ENCODE measurements at regions not wholly inside any gene's neighbourhood (a gene's known extent, or its start where the extent isn't known, plus 50 kb on each side); places are given as distances from the start of the nearest gene placed in this dataset.

DNA sequence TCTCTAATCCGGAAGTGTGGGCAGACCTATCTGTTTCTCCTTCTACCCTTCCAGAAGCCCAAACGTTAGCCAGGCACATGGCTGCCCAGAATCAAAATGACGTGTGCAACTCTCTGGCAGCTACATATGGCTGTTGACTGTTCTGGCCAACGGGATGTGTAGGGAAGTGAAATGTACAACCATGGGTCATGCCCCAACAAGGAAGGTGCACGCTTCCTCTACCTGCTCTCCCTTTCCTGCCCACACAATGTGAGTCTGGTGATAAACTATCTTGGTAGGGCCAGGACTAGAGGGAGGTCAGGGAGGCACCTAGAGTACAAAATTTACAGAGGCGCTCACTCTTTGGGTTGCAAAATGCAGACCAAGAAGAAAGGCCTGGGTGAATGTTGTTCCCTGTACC is 495.9 kb upstream of the PROK2 start:
- Histone ChIP-seq H3K4me2 (no peak overlapping the region), H3K27ac (no peak overlapping the region), H3K9me3 (peaks cover 17% of the 10 kb centered on the region; the same call in 1 of the 2 replicates), H3K36me3 (no peaks in the 10 kb centered on the region), H3K27me3 (peaks cover 2% of the 10 kb centered on the region; the same call in 1 of the 2 replicates), H3K9ac (no peak overlapping the region), H3K4me1 (peaks cover 15% of the 10 kb centered on the region), H3K4me3 (no peak overlapping the region), H4K20me1 (0 out of 2 replicates have a peak, but pooled peaks cover 4% of the 10 kb centered on the region)
- no peak for TF ChIP-seq Cebpa-rat (IDR thresholded peaks at IDR 0.05)

DNA sequence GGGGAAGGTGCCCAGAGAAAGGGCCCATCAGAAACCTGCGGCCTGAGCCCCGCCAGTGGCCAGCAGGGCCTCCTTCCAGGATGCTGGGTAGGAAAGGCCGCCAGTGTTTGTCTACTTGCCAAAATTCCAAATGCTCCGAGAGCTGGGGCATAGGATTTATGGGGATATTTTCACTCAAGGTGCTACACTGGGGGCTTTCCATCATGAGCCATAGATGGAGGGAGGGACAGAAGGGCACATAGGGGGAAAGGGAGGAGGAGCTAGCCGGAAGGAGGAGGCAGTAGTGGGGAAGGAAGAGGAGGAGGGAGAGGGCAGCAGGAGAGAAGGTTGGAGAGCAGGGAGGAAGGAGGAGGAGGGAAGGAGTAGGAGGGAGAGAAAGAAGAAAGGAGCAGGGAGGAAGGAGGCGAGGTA is 494.7 kb upstream of the PROK2 start:
- peaks cover 28% of the 10 kb centered on the region for H3K4me1 ChIP-seq
- H3K27me3 ChIP-seq = peaks cover 4% of the 10 kb centered on the region; the same call in 1 of the 2 replicates
- TF ChIP-seq Cebpa-rat (IDR thresholded peaks at IDR 0.05) = no peak
- H3K4me2 ChIP-seq = no peak overlapping the region
- peaks cover 16% of the 10 kb centered on the region for H4K20me1 ChIP-seq
- no peak overlapping the region for H3K9ac ChIP-seq
- no peak overlapping the region for H3K4me3 ChIP-seq
- no peaks in the 10 kb centered on the region for H3K36me3 ChIP-seq
- H3K27ac ChIP-seq = no peak overlapping the region
- peaks cover 17% of the 10 kb centered on the region; the same call in 1 of the 2 replicates for H3K9me3 ChIP-seq

DNA sequence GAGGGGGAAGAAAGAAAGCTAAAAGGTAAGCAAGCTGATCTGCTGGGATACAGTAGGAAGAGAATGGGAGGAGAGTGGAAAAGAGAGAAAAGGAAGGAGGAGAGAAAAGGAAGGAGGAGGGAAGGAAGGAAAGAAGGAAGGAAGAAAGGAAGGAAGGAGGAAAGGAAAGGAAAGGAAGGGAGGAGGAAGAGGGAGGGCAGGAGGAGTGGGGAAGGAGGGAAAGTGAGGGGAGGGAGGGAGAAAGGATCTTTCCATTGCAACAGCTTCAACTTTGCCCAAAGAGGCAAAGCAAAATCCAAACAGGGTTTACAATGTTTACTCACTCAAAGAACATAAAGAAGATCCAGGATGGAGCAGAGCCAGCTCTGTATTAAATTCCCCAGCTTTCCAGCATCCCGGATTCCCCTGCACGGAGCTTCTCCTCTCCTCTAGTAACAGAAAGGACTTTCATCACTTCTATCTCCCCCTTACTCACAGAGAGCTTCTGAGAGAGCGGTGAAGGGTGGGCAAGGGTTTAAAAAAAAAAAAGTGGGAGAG is 494.2 kb upstream of the PROK2 start:
- H3K4me2 ChIP-seq = no peak overlapping the region
- no peak for TF ChIP-seq Cebpa-rat (IDR thresholded peaks at IDR 0.05)
- H3K9me3 ChIP-seq = peaks cover 17% of the 10 kb centered on the region; the same call in 1 of the 2 replicates
- peaks cover 33% of the 10 kb centered on the region for H3K4me1 ChIP-seq
- H3K9ac ChIP-seq = no peak overlapping the region
- no peak overlapping the region for H3K27ac ChIP-seq
- H4K20me1 ChIP-seq = peaks cover 21% of the 10 kb centered on the region
- no peak overlapping the region for H3K4me3 ChIP-seq
- no peaks in the 10 kb centered on the region for H3K36me3 ChIP-seq
- H3K27me3 ChIP-seq = peaks cover 4% of the 10 kb centered on the region; the same call in 1 of the 2 replicates

DNA sequence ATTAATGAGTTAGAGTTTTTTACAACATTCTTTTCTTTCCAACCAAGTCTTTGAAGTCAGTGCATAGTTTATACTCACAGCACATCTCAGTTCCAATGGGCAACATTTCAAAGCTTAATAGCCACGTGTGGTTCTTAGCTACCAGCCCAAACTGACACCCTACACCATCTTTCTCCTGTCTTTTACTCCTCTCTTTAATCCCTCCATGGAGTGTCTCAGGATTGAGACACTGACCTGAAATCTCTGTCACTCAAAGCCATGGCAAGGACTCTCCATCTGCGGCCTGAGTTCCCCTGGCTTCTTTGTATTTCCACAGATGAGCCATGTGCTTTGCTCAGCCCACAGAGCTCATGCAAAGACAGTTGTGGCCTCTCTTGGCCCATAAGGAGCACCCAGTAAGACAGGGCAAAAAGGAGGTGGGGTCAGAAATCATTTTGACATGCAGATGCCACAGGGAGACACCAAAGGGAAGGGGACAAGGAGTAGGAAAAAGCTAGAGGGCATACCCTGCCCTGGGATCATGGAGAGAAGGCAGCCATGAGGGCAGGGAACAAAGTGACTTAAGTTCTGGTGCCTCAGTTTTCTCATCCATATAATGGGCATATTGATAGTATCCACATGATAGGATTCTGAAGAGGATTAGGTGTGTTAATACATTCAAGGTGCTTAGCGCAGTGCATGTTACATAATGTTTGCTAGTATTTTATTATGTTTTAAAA is 493.6 kb upstream of the PROK2 start:
- Histone ChIP-seq H3K9ac (no peak overlapping the region), H3K4me2 (no peak overlapping the region)

DNA sequence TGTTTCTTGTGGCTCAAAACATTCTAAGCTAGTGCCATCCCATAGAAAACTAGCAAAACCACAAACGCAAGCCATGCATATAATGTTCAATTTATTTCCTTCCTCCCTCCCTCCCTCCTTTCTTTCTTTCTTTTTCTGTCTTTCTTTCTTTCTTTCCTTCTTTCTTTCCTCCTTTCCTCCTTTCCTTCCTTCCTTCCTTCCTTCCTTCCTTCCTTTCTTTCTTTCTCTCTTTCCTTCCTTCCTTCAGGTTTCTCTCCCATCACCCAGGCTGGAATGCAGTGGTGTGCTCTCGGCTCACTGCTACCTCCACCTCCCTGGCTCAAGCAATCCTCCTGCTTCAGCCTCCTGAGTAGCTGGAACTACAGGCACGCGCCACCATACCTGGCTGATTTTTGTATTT is 492.8 kb upstream of the PROK2 start:
- no peak overlapping the region for H3K4me3 ChIP-seq
- peaks cover 47% of the 10 kb centered on the region for H3K4me1 ChIP-seq
- H3K9ac ChIP-seq = no peak overlapping the region
- peaks cover 28% of the 10 kb centered on the region for H4K20me1 ChIP-seq
- no peak for TF ChIP-seq Cebpa-rat (IDR thresholded peaks at IDR 0.05)
- no peaks in the 10 kb centered on the region for H3K36me3 ChIP-seq
- H3K27ac ChIP-seq = no peak overlapping the region
- peaks cover 8% of the 10 kb centered on the region; the same call in 1 of the 2 replicates for H3K9me3 ChIP-seq
- H3K27me3 ChIP-seq = peaks cover 4% of the 10 kb centered on the region; the same call in 1 of the 2 replicates
- H3K4me2 ChIP-seq = peak overlapping the region; percentile 45

More for the DNA sequence above, 493.6 kb upstream of the PROK2 start:
- Histone ChIP-seq H4K20me1 (peaks cover 27% of the 10 kb centered on the region), H3K9me3 (peaks cover 16% of the 10 kb centered on the region; the same call in 1 of the 2 replicates), H3K36me3 (no peaks in the 10 kb centered on the region), H3K27me3 (peaks cover 4% of the 10 kb centered on the region; the same call in 1 of the 2 replicates), H3K4me3 (no peak overlapping the region), H3K27ac (no peak overlapping the region), H3K4me1 (peaks cover 39% of the 10 kb centered on the region)
- no peak for TF ChIP-seq Cebpa-rat (IDR thresholded peaks at IDR 0.05)

DNA sequence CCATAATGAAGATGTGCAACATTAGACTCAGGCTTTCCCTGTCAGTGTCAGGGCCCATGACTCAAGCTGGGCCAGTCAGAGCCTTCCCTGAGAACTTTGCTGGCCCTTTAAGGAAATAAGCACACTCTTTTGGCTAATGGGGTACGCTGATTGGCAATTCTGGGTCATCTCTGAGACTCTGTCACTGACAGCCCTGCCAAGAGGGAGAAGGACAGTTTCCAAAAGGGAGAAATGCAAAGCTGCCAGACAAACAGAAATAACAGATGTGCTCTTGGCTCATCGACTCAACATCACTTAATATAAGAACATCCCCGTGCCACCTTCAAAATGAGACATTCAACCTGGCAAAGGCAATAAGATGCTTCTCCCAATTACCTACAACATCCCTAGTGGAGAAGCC is 491.9 kb upstream of the PROK2 start:
- no peak for TF ChIP-seq Cebpa-rat (IDR thresholded peaks at IDR 0.05)
- Histone ChIP-seq H3K9me3 (0 out of 2 replicates have a peak, but pooled peaks cover 3% of the 10 kb centered on the region), H3K9ac (no peak overlapping the region), H3K4me2 (0 out of 2 replicates have a peak overlapping the region, but pooled peaks have one; percentile 45), H3K4me1 (peaks cover 54% of the 10 kb centered on the region), H3K4me3 (no peak overlapping the region), H3K27ac (no peak overlapping the region), H3K36me3 (no peaks in the 10 kb centered on the region), H3K27me3 (peaks cover 8% of the 10 kb centered on the region), H4K20me1 (peaks cover 28% of the 10 kb centered on the region)

DNA sequence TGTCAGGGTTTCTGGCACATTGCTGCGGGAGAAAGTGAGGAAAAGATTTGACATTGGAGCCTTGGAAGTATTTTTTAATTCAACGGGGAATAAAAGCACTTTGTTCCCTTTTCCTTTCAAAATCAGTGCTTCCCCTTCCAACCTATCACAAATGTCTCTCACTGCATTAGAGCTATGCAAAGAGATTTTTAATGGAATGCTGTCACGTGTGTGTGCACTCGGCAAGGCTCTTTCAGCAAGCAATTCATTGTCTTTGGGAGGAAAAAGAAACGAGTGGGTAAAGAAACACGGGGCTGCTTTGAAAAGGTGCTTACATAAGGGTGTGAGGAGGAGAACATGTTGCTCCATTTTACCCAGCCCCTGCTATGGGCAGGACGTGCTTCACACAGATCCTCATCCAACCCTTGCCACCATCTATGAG is 490.4 kb upstream of the PROK2 start:
- Histone ChIP-seq H3K27ac (no peak overlapping the region), H3K4me2 (peak overlapping the region; percentile 84), H3K36me3 (no peaks in the 10 kb centered on the region), H3K9me3 (no peaks in the 10 kb centered on the region), H4K20me1 (peaks cover 28% of the 10 kb centered on the region), H3K4me1 (peaks cover 68% of the 10 kb centered on the region), H3K27me3 (peaks cover 8% of the 10 kb centered on the region), H3K9ac (no peak overlapping the region), H3K4me3 (no peak overlapping the region)
- TF ChIP-seq Cebpa-rat (IDR thresholded peaks at IDR 0.05) = no peak

DNA sequence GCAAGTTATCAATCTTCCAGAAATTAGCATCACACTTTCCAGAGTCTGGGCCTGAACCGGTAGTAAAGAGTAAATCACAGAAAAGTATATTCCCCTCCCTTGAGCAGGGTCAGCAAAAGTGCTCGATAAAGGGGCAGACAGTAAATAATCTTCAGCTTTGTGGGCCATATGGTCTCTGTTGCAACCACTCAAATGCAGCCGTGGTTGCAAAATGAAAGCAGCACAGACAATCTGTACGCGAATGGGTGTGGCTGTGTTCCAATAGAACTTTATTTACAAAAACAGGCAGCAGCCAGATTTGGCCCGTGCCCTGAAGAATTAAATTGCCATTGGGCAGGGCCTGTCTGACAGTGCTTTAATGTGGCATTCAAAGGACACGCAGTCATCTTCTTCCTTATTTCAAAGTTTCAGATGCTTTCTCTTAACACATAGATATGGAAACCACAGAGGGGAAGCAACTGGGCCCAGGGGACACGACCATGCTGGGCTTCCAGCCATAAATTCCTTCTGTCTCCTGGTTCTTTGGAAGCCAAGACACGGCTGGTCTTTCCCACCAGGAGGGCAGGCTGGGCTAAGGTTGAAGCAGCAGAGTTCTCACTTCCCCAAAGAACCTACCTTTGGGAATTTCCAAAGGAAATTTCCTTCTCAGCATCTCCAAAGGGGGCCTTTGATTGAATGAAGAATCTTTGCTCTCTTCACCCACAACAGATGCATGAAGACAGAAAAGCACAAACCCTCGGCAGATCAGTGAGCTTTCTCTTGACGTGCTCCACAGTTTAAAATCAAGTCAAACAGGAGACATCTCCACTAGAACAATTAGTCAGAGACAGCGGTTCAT is 489.8 kb upstream of the PROK2 start:
- Histone ChIP-seq H3K4me3 (peak overlapping the region; percentile 16; the same call in 1 of the 2 replicates), H3K27me3 (peaks cover 8% of the 10 kb centered on the region), H3K4me2 (peak overlapping the region; percentile 84), H4K20me1 (peaks cover 28% of the 10 kb centered on the region), H3K36me3 (no peaks in the 10 kb centered on the region), H3K9ac (peak overlapping the region; percentile 27; the same call in 1 of the 2 replicates), H3K4me1 (peaks cover 75% of the 10 kb centered on the region), H3K27ac (no peak overlapping the region), H3K9me3 (no peaks in the 10 kb centered on the region)
- 0 out of 2 replicates have a peak, but pooled peaks have one; percentile 36 for TF ChIP-seq Cebpa-rat (IDR thresholded peaks at IDR 0.05)

DNA sequence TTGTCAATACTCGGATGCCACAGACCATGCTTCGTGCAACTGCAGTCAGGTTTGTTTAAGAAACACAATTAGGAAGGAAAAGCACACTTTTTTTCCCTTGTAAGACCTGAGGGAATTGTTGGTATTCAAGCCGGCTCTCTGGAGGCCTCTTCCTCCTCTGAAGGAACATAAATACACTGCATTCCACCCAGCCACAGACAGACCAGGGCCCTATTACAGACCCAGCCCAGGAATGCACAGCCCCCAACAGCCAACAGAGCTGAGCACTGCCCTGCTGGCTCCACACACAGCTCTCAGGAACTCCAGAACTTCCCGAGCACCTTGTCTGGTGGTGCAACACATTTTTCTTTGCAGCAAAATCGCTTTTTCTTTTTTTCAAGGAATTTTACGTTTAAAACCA is 488.7 kb upstream of the PROK2 start:
- Histone ChIP-seq H3K4me2 (peak overlapping the region; percentile 84), H3K9me3 (no peaks in the 10 kb centered on the region), H3K27ac (no peak overlapping the region)

More for the DNA sequence above, 488.7 kb upstream of the PROK2 start:
- Histone ChIP-seq H3K4me3 (no peak overlapping the region), H3K4me1 (peaks cover 82% of the 10 kb centered on the region), H3K9ac (no peak overlapping the region), H3K36me3 (no peaks in the 10 kb centered on the region), H4K20me1 (peaks cover 28% of the 10 kb centered on the region), H3K27me3 (peaks cover 13% of the 10 kb centered on the region)
- TF ChIP-seq Cebpa-rat (IDR thresholded peaks at IDR 0.05) = no peak

Data from BLaER1 (cell line).